ENCODE measurements at regions not wholly inside any gene's neighbourhood (a gene's known extent, or its start where the extent isn't known, plus 50 kb on each side); places are given as distances from the start of the nearest gene placed in this dataset.

- DNase-seq (ENCODE audit: low read depth), result no peak
Observed at GRCh38 chr9:2313512-2313911, 298.4 kb downstream of the SMARCA2 start.

DNA sequence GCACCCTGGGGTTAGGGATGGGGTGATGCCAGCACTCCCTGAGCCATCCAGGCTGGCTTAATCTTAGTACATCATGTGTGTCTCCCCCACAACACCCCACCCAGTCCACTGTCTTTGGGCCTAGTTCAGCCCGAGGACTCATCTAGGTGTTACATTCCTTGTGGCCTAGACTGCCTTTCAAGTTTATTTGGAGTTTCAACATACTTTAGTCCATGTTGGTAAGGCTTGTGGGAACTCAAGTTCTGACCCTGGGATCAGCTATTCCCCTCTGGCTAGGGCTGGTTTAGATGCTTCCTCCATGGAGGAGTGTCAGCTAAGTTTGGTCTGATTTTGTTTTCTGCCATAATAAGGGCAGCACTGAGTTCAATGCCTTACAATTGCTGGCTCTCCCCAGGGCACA lies 302.4 kb downstream of the SMARCA2 start:
- no peak for DNase-seq (ENCODE audit: low read depth)

DNA sequence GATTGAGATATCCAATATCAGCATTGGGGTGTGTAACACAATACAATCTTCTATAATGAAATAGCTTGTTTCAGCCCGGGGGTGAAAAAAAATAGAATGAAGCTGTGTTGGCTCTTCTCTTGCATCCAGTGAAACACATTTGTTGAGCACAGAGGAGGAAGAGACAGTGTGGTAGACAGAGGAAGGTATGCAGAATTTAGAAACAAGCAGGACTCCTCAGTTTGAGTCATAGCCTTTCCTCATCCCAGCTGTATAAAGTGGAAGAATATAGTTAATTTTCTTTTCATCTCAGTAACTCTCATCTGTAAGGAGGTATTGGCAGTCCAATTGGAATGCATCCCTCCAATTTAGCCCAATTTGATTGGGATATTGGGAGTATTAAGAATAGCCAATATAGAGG lies 302.2 kb upstream of the VLDLR start:
- no peak for DNase-seq (ENCODE audit: low read depth)

DNA sequence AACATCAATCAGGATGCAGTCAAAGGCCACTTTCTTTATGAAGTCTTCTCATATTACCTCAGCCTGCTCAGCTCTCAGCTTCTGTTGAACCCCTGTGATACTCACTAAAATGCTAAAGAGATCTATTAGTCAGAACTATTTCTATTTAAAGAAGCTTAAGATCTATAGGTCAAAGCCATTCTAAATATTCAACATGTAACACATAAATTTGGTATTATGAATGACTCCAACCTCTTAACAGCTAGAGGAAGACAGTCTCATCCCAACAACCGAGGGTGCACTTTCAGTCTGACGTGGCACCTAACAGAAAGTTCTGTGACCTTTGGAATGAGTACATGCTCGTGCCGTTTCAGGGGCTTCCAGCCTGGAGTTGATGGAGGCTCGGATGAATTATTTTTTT lies 301.5 kb upstream of the VLDLR start:
- DNase-seq (ENCODE audit: low read depth), result no peak

DNA sequence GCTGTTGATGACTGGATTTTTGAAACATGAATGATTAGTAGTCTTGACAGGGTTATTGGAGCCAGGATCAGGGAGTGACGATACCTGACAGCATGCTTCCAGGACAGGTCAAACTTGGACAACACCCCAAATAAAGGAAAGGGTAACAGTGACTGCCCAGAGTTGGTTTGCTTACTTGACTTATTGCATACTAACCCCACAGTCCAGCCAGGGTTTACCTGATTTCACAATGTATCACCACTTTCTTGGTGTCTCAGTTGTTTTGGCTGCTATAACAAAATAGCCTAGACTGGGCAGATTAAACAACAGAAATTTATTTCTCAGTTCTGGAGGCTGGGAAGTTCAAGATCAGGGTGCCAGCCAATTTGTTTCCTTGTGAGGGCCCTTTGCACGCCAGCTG lies 301.0 kb upstream of the VLDLR start:
- no peak for DNase-seq (ENCODE audit: low read depth)

- DNase-seq (ENCODE audit: low read depth), result no peak
Observed at GRCh38 chr9:2321523-2322148, 300.0 kb upstream of the VLDLR start.

GRCh38 chr9:2324742-2325141 lies 296.8 kb upstream of the VLDLR start:
- DNase-seq (ENCODE audit: low read depth), result no peak

DNA sequence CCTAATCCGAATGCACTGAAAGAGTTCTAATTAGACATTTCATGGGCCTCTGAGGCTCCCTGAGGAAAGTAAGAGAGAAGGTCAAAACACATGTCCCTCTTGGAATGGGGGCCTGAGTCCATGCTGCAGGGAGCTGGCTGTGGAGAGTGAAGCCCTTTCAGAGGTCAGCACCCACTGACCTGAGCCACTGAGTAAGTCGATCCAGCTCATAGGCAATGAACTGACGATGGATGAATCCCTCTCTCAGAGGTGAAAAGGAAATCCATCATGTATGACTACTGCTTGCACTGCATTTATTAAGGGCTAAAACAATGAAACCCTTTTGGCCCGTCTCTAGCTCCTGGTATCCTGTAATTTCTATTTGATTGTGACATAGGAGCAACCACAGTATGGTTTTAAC lies 288.9 kb upstream of the VLDLR start:
- DNase-seq (ENCODE audit: low read depth), result no peak

DNA sequence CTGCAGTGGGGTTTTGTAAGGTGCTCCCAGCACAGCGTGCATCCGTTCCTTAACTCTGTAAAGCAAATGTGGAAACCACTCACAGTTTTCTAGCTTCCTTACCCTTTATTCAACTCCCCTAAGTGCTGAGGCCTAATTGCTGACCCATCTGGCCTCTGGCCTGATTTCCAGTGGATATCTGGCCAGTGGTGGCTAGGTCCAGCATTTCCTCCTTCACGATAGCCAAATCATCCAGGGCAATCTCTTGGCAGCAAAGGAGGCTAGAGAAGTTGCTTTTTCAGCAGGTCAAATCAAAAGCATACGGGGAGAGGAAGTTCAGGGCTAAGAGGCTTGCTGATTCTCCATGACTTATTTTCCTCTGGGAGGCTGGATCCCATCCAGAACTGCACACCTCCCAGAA lies 286.3 kb upstream of the VLDLR start:
- no peak for DNase-seq (ENCODE audit: low read depth)

DNA sequence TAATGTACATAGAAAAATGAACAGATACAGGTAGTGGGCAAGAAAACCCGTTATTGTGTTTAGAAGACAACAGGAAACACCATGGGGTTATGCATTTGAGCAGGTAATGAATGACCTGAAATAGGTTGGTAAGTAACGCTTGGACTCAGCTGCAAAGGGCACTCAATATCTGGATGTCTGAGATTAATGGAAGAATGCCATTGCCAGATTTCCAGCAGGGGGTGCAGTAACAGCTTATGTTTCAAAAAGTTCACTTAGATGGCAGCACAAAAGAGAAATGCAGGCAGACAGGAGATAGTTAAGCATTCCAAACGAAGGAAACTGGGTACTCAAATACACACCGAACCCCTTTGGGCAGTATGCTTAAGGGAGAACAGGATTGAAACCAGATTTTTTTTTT lies 285.5 kb upstream of the VLDLR start:
- DNase-seq (ENCODE audit: low read depth), result no peak

GRCh38 chr9:2337131-2337530 lies 284.5 kb upstream of the VLDLR start:
- no peak for DNase-seq (ENCODE audit: low read depth)

- DNase-seq (ENCODE audit: low read depth), result no peak
Observed at GRCh38 chr9:2337627-2338026, 284.0 kb upstream of the VLDLR start.

DNA sequence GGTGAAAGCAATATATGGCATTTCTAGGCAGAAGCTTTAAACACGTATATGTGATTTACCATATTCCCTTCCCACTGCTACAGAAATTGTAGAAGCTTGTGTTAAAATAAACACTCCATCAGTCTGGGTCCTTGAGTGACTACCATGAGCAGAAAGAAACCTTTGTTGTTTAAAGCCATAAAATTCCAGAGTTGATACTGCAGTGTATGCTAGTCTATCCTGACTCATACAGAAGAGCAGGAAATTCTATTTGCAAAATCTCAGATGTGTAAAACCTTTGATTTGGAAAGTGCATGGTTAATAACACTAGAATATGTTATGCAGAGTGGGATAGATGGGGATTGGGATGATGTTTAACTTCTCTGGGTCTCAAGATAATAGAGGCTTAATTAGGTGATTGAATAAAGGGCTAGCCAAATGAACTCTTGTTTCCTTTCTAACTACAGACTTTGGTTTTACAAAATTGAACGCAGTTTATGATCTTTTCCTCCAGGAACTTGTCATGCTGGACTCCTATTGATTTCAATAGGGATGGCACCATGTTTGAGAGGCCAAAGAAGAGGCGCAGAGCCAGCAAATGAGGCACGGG lies 282.7 kb upstream of the VLDLR start:
- no peak for DNase-seq (ENCODE audit: low read depth)

- no peak for DNase-seq (ENCODE audit: low read depth)
Observed at GRCh38 chr9:2339416-2339815, 282.2 kb upstream of the VLDLR start.

- DNase-seq (ENCODE audit: low read depth), result no peak
Observed at GRCh38 chr9:2340046-2340760, 281.4 kb upstream of the VLDLR start.

DNA sequence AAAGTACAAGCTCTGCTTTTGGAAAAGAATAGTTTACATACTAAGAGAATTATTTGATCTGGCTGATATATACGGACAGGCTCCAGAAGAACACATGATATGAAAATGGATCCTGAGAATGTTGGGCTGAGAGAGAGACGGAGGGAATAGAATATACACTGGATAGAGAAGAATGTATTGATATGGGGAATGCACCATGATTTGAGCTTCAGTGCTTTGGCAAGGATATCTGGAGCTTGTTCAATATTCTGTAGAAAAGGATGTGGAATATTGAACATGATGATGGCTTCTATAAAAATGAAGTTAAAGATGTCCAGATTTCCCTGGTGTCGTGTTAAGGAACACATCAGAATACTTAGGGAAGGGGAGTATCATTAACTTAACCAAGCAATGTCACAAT lies 280.5 kb upstream of the VLDLR start:
- DNase-seq (ENCODE audit: low read depth), result no peak

DNA sequence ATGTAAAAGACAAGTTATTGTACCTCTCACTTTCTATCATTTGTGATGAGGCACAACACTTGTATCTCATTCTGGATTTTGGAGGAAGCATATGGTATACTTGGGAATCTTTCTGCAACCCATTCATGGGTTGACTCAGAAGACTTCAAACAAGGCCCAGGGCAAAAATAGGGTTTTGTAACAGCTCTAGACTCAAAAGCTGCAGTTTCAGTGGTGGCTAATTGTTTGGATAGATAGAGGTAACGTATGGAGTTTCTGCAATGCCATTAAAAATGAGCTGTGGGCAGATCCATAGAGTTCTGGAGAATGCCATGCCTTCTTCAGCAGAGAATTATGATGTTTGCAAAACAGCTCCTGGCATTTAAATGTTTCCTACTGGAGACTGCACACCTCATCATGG lies 279.6 kb upstream of the VLDLR start:
- no peak for DNase-seq (ENCODE audit: low read depth)

DNA sequence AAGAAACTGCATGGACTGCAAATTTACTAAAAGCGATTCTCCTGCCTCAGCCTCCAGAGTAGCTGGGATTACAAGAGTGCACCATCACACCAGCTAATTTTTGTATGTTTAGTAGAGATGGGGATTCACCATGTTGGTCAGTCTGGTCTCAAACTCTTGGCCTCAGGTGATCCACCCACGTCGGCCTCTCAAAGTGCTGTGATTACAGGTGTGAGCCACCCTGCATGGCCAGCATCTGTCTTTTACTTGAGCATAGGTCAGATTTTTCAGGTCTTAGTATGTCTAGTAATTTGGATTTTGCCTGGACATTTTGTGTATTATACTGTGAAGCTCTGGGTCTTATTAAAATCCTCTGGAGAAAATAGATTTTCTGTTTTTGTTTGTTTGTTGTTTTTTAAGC lies 277.8 kb upstream of the VLDLR start:
- no peak for DNase-seq (ENCODE audit: low read depth)

GRCh38 chr9:2344436-2344835 lies 277.2 kb upstream of the VLDLR start:
- DNase-seq (ENCODE audit: low read depth), result no peak

DNA sequence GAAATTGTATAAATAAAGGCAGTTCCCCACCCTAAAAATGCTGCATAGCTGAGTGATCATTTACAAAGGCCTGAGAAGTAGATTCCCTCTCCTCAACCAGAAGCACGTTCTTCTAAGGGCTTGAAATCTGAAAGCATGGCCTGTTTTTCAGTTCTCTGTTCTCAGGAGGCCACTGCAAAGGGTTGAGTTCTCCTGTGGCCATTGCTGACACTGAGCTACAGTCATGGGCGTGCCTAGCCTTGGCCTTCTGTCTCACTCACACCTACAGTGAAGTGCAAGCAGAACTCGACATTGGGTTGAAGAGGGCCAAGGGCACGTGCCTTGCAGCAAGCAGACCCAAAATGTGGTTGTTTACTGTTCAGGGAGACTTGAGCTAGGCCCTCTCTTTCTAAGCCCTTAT lies 276.6 kb upstream of the VLDLR start:
- DNase-seq (ENCODE audit: low read depth), result no peak

DNA sequence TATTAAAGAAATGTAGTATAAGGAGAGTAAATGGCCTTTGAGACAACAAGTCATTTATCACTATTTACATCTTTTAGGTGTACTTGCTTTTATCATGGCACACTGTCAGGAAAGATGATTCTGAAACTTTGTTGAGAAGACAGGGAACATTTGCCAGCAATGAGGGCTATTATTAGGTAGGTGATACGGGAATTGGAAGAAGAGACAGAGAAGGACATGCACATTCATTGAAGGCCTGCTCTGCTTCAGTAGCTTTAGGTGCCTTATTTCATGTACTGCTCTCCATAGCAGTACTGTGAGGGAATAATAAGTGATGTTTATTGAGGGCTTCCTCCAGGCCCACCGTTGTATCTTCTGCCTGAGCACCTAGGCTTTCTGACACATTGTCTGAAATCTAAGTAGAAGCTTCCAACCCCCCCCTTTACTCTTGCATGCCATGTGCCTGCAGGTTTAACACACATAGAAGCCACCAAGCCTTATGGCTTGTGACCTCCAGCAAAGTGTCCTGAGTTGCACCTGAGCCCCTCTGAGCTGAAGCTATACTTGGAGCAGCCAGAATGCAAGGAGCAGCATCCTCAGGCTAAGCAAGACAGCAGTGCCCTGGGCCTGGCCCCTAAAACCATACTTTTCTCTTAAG lies 275.2 kb upstream of the VLDLR start:
- DNase-seq (ENCODE audit: low read depth), result no peak

DNA sequence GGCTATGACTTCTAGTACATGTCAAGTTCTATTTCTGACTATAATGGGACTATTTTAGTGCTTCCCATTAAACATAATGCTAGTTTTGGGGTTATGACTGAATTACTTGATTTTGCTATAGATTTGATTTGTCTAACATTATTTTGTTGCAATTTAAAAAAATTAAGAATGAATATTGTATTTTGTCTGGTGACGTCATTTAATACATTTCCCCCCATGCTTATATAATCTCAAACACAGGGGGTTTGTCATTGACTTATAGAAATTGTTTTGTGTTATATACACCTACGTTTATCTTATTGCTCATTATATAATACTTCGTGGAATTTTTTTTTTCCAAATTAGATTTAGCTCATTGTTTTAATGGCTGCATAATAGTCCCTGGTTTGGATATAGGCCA lies 270.3 kb upstream of the VLDLR start:
- DNase-seq (ENCODE audit: low read depth), result no peak

DNA sequence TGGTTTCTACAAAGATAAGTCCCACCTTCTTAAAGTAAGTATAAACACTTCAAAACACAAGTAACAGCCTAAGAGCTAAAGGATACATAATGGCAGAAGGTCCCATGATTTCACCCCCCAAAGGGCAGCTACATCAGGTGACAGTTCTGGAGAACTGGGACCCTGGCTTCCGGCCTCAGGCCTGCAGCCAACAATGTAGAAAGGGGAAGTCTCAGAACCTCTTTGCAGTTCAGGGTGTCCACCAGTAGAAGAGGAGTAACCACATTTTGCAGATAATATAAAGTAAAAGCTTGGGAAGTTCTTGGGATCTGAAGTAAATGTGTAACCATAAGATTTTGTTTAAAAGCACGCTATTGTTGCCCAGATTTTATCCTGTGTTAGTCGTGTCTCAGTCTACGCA lies 267.4 kb upstream of the VLDLR start:
- DNase-seq (ENCODE audit: low read depth), result no peak

Measured in fibroblast of the conjunctiva (primary cell).